OCI-LY3 (cell line): ENCODE measurements at regions not wholly inside any gene's neighbourhood (a gene's known extent, or its start where the extent isn't known, plus 50 kb on each side); places are given as distances from the start of the nearest gene placed in this dataset.

Experiments
- H2AFZ ChIP-seq: fragments of 200-600, 300-600 bp; shearing (Covaris generic); 2 replicates; pipeline ENCODE4 v1.6.0; 2014; ENCODE audit warnings: antibody characterized with exemption, low read depth, low read length
- H3K27ac ChIP-seq: fragments of 200-600, 300-600 bp; sonication (generic); 2 replicates; pipeline ENCODE4 v1.5.1; 2014; ENCODE audit warnings: mild to moderate bottlenecking, low read length, moderate library complexity, mixed read lengths
- H3K27me3 ChIP-seq: fragments of 200-600, 300-600 bp; sonication (generic); 2 replicates; pipeline ENCODE4 v1.6.1; 2014; ENCODE audit warnings: low read depth, low read length, mixed read lengths
- H3K36me3 ChIP-seq: fragments of 200-600, 300-600 bp; sonication (generic); replicated peaks from 2 replicates; pipeline ENCODE3; 2014; ENCODE audit warnings: low read depth, low read length, mixed read lengths
- H3K4me1 ChIP-seq: fragments of 300-600, 200-600 bp; sonication (generic); 2 replicates; pipeline ENCODE4 v1.6.1; 2014; ENCODE audit warnings: low read length, mixed read lengths
- H3K4me2 ChIP-seq: fragments of 200-600, 300-600 bp; sonication (generic); 2 replicates; pipeline ENCODE4 v1.6.1; 2014; ENCODE audit warnings: low read length, mixed read lengths
- H3K4me3 ChIP-seq: fragments of 300-600, 200-600 bp; sonication (generic); 2 replicates; pipeline ENCODE4 v1.5.1; 2014; ENCODE audit warnings: antibody characterized with exemption, mild to moderate bottlenecking, low read length, moderate library complexity
- H3K79me2 ChIP-seq: fragments of 300-600, 200-600 bp; shearing (Covaris generic); 2 replicates; pipeline ENCODE4 v1.6.1; 2014; ENCODE audit warnings: mild to moderate bottlenecking, low read length, mixed read lengths
- H3K9ac ChIP-seq: fragments of 300-600, 200-600 bp; shearing (Covaris generic); 2 replicates; pipeline ENCODE4 v1.6.0; 2014; ENCODE audit warnings: mild to moderate bottlenecking, low read length, moderate library complexity
- H3K9me3 ChIP-seq: fragments of 200-600, 300-600 bp; shearing (Covaris generic); 2 replicates; pipeline ENCODE4 v1.6.1; 2014; ENCODE audit warnings: low read length, mixed read lengths; ENCODE audit not compliant: insufficient read depth
- H4K20me1 ChIP-seq: fragments of 200-600, 300-600 bp; sonication (generic); 2 replicates; pipeline ENCODE4 v1.6.1; 2016; ENCODE audit warnings: low read length, mixed read lengths; ENCODE audit not compliant: insufficient read depth
- CTCF ChIP-seq: fragments of 200-600, 300-600 bp; sonication (generic); IDR thresholded peaks from 2 replicates; pipeline ENCODE4 v1.5.1; 2014; ENCODE audit warnings: antibody characterized with exemption, low read length, low read depth
- EZH2phosphoT487 ChIP-seq: fragments of 200-600 bp; shearing (Covaris generic); IDR thresholded peaks from 2 replicates; pipeline ENCODE4 v1.6.1; 2018; ENCODE audit warnings: antibody characterized with exemption, mixed run types, low read depth

DNA sequence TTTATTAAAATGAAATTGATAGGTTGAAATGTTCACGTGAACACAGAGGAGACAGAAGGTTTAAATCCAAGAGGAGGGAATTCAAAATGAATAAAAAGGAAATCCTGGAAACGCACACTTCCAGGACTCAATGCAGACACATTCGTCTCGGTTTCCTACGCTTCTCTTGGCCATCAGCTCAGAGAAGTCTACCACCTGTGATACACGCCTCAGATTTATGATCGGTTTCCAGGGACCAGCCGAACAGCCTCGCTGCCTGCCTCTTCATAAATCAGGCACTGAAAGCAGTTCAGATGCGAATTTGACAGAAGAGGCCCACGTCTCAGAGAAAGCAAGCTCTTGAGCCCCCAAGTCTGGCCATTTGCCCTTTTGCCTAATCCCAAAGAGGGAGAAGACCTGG, 125.5 kb upstream of the IRX3 start:
- Histone ChIP-seq H3K27me3 (no peaks in the 10 kb centered on the region), H3K4me3 (no peak overlapping the region), H3K36me3 (no peaks in the 10 kb centered on the region), H3K79me2 (no peaks in the 10 kb centered on the region), H4K20me1 (no peaks in the 10 kb centered on the region), H3K27ac (no peak overlapping the region), H3K9me3 (no peaks in the 10 kb centered on the region), H2AFZ (no peak overlapping the region), H3K9ac (no peak overlapping the region), H3K4me1 (no peaks in the 10 kb centered on the region), H3K4me2 (no peak overlapping the region)
- TF ChIP-seq CTCF = no peak
- no peak for TF ChIP-seq EZH2phosphoT487

DNA sequence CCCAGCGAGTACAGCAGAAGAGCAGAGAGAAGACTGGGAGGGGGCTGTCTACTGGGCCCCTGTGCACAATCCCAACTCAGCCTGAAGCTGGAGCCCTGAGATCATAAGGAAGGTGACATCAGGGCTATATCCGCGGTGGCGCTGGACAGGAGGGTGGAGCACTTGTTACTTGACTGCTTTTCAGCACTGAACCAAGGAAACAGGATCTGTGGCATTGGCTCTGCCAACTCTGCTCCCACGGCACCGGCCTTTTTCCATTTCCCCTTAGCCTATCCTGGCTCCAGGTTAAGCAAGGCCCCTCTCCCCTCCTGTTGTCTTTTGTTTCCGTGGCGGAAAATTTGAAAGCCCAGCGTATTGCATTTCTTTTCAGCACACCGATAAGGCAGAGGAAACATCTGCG, 125.0 kb upstream of the IRX3 start:
- Histone ChIP-seq H3K4me2 (no peak overlapping the region), H2AFZ (no peak overlapping the region), H3K4me3 (no peak overlapping the region), H3K27ac (no peak overlapping the region), H3K79me2 (no peaks in the 10 kb centered on the region), H3K4me1 (no peaks in the 10 kb centered on the region), H3K9me3 (no peaks in the 10 kb centered on the region), H3K27me3 (no peaks in the 10 kb centered on the region), H3K9ac (no peak overlapping the region), H3K36me3 (no peaks in the 10 kb centered on the region), H4K20me1 (no peaks in the 10 kb centered on the region)
- TF ChIP-seq EZH2phosphoT487 = no peak
- no peak for TF ChIP-seq CTCF

DNA sequence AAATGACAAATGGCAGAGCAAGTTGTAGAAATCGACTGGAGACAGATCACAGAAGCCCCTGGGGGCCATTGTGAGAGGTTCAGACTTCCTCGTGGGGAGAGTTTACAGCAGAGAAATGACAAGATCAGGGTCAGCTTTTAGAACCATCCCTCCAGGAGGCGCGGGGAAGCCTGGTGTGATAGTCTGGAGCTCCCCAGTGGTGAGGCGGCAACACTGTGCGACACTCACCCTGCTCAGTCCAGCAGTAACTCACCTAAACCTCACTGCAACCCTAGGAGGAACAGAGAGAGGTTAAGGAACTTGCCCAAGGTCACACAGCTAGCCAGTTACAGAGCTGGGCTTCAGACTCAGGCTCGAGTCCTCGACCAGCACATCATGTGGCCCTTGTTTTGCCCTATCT, 123.4 kb upstream of the IRX3 start:
- Histone ChIP-seq H3K4me2 (no peak overlapping the region), H3K4me1 (no peaks in the 10 kb centered on the region), H3K9ac (no peak overlapping the region), H3K36me3 (no peaks in the 10 kb centered on the region), H3K79me2 (no peaks in the 10 kb centered on the region), H2AFZ (no peak overlapping the region), H3K9me3 (no peaks in the 10 kb centered on the region), H4K20me1 (no peaks in the 10 kb centered on the region), H3K27ac (no peak overlapping the region), H3K27me3 (no peaks in the 10 kb centered on the region), H3K4me3 (no peak overlapping the region)
- TF ChIP-seq CTCF = no peak
- no peak for TF ChIP-seq EZH2phosphoT487

- Histone ChIP-seq H3K27ac (no peak overlapping the region), H2AFZ (no peak overlapping the region), H3K4me1 (no peaks in the 10 kb centered on the region), H3K27me3 (no peaks in the 10 kb centered on the region), H3K9ac (no peak overlapping the region), H3K4me3 (no peak overlapping the region), H3K4me2 (no peak overlapping the region), H3K36me3 (no peaks in the 10 kb centered on the region), H3K9me3 (no peaks in the 10 kb centered on the region), H4K20me1 (no peaks in the 10 kb centered on the region), H3K79me2 (no peaks in the 10 kb centered on the region)
- no peak for TF ChIP-seq CTCF
These were observed 121.0 kb upstream of the IRX3 start for GRCh38 chr16:54407596-54407995.
